WERI-Rb-1 (cell line): ENCODE measurements at regions not wholly inside any gene's neighbourhood (a gene's known extent, or its start where the extent isn't known, plus 50 kb on each side); places are given as distances from the start of the nearest gene placed in this dataset.

Source experiments
- DNase-seq: peaks from one replicate; pipeline ENCODE4 v3.0.0-alpha.2; 2020
- H3K27ac ChIP-seq: fragments of 250-450 bp; sonication (Bioruptor Pico); 2 replicates; pipeline ENCODE4 v1.5.1; 2020; ENCODE audit warnings: mild to moderate bottlenecking, moderate library complexity
- H3K27me3 ChIP-seq: fragments of 250-450 bp; sonication (Bioruptor Pico); 2 replicates; pipeline ENCODE4 v1.5.1; 2021; ENCODE audit warnings: mild to moderate bottlenecking, low read depth, moderate library complexity; ENCODE audit not compliant: insufficient read depth, severe bottlenecking
- H3K36me3 ChIP-seq: fragments of 250-450 bp; sonication (Bioruptor Pico); 2 replicates; pipeline ENCODE4 v1.5.1; 2020; ENCODE audit warnings: mild to moderate bottlenecking, moderate library complexity
- H3K4me3 ChIP-seq: 2 replicates; pipeline ENCODE4 v1.5.1; 2011; ENCODE audit warnings: low read depth, mild to moderate bottlenecking, control low read depth, low read length
- H3K9me3 ChIP-seq: fragments of 250-450 bp; sonication (Bioruptor Pico); 2 replicates; pipeline ENCODE4 v1.5.1; 2021; ENCODE audit warnings: mild to moderate bottlenecking, moderate library complexity; ENCODE audit not compliant: severe bottlenecking
- CTCF ChIP-seq: IDR thresholded peaks from 2 replicates; pipeline ENCODE4 v1.5.1; 2011; ENCODE audit warnings: low read depth, mild to moderate bottlenecking, control low read depth, inconsistent platforms, low read length

DNA sequence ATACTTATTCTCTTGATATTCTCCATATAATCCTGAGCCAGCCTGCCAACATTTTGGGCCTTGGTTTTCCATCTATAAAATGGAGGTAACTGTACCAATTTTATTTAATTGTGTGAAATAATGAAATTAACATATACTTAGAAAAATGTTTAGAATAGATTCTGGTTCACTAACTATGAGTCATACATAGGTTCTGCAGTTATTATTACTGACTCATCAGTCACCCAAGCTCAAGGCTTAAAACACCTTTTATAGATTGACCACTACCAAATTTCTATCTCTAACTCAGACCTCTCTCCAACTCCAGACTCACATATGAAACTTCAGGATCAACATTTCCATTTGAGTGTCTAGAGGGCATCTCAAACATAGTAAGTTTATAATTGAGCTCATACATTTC, 1277.2 kb upstream of the GJE1 start:
- no peak for DNase-seq
- Histone ChIP-seq H3K27ac (no peak overlapping the region), H3K4me3 (no peak overlapping the region), H3K36me3 (no peaks in the 10 kb centered on the region), H3K9me3 (no peaks in the 10 kb centered on the region), H3K27me3 (no peaks in the 10 kb centered on the region)
- no peak for TF ChIP-seq CTCF

GRCh38 chr6:140854318-140854717, 1278.4 kb upstream of the GJE1 start:
- Histone ChIP-seq H3K36me3 (no peaks in the 10 kb centered on the region), H3K27ac (no peak overlapping the region), H3K9me3 (no peaks in the 10 kb centered on the region), H3K27me3 (no peaks in the 10 kb centered on the region), H3K4me3 (no peak overlapping the region)
- DNase-seq: no peak
- TF ChIP-seq CTCF: no peak

DNA sequence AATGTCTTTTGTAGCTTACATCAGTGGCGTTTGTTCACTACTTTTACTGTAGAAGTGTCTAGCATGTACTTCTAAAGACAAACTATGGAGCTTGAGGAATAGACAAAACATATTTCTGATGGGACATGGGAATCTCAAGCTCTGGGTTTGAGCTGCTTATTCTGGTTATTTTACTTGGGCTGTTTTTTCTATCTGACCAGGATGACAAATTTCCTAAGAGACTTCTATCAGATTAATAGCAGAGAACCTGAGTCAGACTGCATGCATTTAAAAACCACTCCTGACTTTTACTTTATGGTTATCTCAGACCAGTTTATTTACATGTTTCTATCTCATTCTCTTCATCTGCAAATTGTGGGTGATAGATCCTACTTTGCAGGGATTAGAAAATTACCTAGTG, 1282.3 kb upstream of the GJE1 start:
- Histone ChIP-seq H3K9me3 (no peaks in the 10 kb centered on the region), H3K27me3 (no peaks in the 10 kb centered on the region), H3K27ac (no peak overlapping the region), H3K4me3 (no peak overlapping the region), H3K36me3 (no peaks in the 10 kb centered on the region)
- no peak for TF ChIP-seq CTCF
- no peak for DNase-seq

- H3K27me3 ChIP-seq: no peaks in the 10 kb centered on the region
- H3K4me3 ChIP-seq: no peak overlapping the region
- no peaks in the 10 kb centered on the region for H3K36me3 ChIP-seq
- TF ChIP-seq CTCF: no peak
- no peak overlapping the region for H3K27ac ChIP-seq
- H3K9me3 ChIP-seq: no peaks in the 10 kb centered on the region
- DNase-seq: no peak
These were observed 1283.3 kb upstream of the GJE1 start for GRCh38 chr6:140849456-140849855.

GRCh38 chr6:140847262-140847645, 1285.5 kb upstream of the GJE1 start:
- Histone ChIP-seq H3K27me3 (no peaks in the 10 kb centered on the region), H3K9me3 (no peaks in the 10 kb centered on the region), H3K4me3 (no peak overlapping the region), H3K36me3 (no peaks in the 10 kb centered on the region), H3K27ac (no peak overlapping the region)
- TF ChIP-seq CTCF: no peak
- no peak for DNase-seq

DNA sequence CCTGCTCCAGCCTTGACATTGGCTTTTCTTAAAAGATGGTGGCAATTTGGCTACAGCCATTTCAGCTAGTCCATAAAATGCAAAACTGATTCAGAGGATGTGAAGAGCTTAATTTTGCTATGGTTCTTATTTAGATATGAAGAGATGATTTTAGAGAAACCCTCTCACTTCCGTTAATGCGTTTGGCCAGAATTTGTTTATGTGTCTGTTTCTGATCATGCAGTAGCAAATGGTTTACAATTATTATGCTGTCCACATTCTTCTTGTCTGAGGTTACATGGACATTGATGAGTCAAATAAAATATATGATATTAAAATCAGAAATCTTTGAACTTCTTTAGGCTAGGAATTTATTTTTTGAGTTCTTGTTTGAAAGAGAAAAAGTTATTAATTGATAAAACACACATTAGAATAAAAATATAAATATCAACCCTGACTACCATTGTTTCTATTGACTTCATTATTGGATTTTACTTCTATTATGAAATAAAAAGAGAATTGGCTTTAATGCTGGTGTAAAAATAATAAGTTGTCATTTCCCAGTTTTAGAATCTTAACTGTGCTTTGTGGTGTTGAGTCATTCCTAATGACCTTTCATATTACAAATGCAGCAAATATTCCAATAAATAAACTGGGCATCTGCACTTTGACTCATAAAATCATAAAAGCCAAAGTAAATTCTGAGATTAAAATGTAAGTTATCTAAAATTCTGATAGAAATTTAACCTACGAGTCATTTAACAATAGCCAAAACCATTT, 1286.0 kb upstream of the GJE1 start:
- no peak for TF ChIP-seq CTCF
- no peaks in the 10 kb centered on the region for H3K36me3 ChIP-seq
- no peak overlapping the region for H3K4me3 ChIP-seq
- no peak overlapping the region for H3K27ac ChIP-seq
- H3K27me3 ChIP-seq: no peaks in the 10 kb centered on the region
- DNase-seq: no peak
- no peaks in the 10 kb centered on the region for H3K9me3 ChIP-seq
